Parathyroid adenoma (tissue), 2 donors: ENCODE measurements at regions not wholly inside any gene's neighbourhood (a gene's known extent, or its start where the extent isn't known, plus 50 kb on each side); places are given as distances from the start of the nearest gene placed in this dataset.
"Not testable (repeated sequence)": the region's sequence is repeated elsewhere in the genome, so short reads cannot be mapped to it uniquely, and the experiment has no call there.

Experiments used
- H2AFZ ChIP-seq: fragments of 300-600 bp; sonication (generic); one replicate; pipeline ENCODE4 v1.7.0; 2017; ENCODE audit warnings: antibody characterized with exemption, mild to moderate bottlenecking
- H3K27ac ChIP-seq: fragments of 300-600 bp; sonication (generic); one replicate; pipeline ENCODE4 v1.7.0; 2017
- H3K27me3 ChIP-seq: fragments of 300-600 bp; sonication (generic); one replicate; pipeline ENCODE4 v1.7.0; 2017; ENCODE audit warnings: low read length; ENCODE audit not compliant: control insufficient read depth, insufficient read depth
- H3K36me3 ChIP-seq: fragments of 300-600 bp; sonication (generic); one replicate; pipeline ENCODE4 v1.7.0; 2017; ENCODE audit warnings: low read length; ENCODE audit not compliant: control insufficient read depth, insufficient read depth
- H3K4me1 ChIP-seq: fragments of 300-600 bp; sonication (generic); one replicate; pipeline ENCODE4 v1.7.0; 2017; ENCODE audit warnings: control low read depth
- H3K4me2 ChIP-seq: fragments of 300-600 bp; sonication (generic); one replicate; pipeline ENCODE4 v1.7.0; 2017; ENCODE audit warnings: low read length
- H3K4me3 ChIP-seq: fragments of 300-600 bp; sonication (generic); one replicate; pipeline ENCODE4 v1.7.0; 2017; ENCODE audit warnings: low read depth, low read length
- H3K79me2 ChIP-seq: fragments of 300-600 bp; sonication (generic); one replicate; pipeline ENCODE4 v1.7.0; 2017; ENCODE audit warnings: control low read depth
- H3K9ac ChIP-seq: fragments of 300-600 bp; sonication (generic); one replicate; pipeline ENCODE4 v1.7.0; 2017; ENCODE audit warnings: mild to moderate bottlenecking
- H3K9me3 ChIP-seq: fragments of 300-600 bp; sonication (generic); one replicate; pipeline ENCODE4 v1.7.0; 2017; ENCODE audit warnings: low read length; ENCODE audit not compliant: control insufficient read depth
- CTCF ChIP-seq: fragments of 300-600 bp; sonication (generic); IDR thresholded peaks from one replicate; pipeline ENCODE4 v1.7.0; 2017; ENCODE audit warnings: antibody characterized with exemption, mild to moderate bottlenecking
- donor health status: primary hyperparathyroidism.

- Histone ChIP-seq H3K9ac (no peak overlapping the region), H3K4me2 (no peak overlapping the region), H3K9me3 (no peaks in the 10 kb centered on the region), H3K27me3 (no peaks in the 10 kb centered on the region), H2AFZ (no peak overlapping the region), H3K4me1 (no peaks in the 10 kb centered on the region), H3K4me3 (no peak overlapping the region), H3K36me3 (no peaks in the 10 kb centered on the region), H3K27ac (no peak overlapping the region), H3K79me2 (no peaks in the 10 kb centered on the region)
- no peak for TF ChIP-seq CTCF
Observed at GRCh38 chr17:71580220-71580619, 540.6 kb upstream of the SOX9 start.

DNA sequence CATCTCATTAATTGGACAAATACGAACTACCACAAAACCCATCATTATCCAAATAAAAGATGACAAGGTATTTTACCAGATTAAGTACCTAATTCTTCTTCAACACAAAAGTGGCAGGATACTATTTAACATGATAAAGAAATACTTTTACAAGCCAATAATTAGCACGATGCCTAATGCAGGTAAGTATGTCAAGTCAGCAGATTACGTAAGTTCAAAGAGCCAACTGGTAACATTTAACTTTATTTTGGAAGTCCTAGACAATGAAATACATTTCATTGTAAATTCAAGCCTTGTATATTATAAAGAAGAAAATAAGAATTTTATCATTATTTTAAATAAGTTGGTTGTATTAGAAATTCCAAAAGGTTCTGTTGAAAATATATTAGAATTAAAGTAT is 535.3 kb upstream of the SOX9 start:
- H3K9ac ChIP-seq, result no peak overlapping the region
- H3K4me1 ChIP-seq, result no peaks in the 10 kb centered on the region
- no peaks in the 10 kb centered on the region for H3K79me2 ChIP-seq
- H3K27me3 ChIP-seq, result no peaks in the 10 kb centered on the region
- H3K4me2 ChIP-seq, result no peak overlapping the region
- H3K4me3 ChIP-seq, result no peak overlapping the region
- no peaks in the 10 kb centered on the region for H3K9me3 ChIP-seq
- no peaks in the 10 kb centered on the region for H3K36me3 ChIP-seq
- H3K27ac ChIP-seq, result no peak overlapping the region
- no peak for TF ChIP-seq CTCF
- no peak overlapping the region for H2AFZ ChIP-seq

DNA sequence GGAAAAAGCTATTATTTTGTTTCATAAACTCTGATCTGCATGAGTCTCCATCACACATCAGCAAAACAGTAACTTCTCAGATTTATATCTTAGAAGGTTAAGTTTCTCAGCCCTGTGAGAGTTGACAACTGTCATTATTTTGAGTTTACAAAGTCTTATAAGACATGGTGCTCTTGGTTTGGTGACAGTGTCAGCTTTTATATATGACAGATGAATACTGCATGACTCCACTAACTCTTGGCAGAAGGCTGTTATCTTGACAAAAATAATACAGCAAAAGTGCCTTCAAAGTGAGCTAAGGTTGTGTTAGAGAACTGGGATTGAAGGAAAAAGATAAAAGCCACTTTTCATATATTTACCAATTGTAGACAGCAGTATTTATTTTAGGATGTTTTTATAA is 528.4 kb upstream of the SOX9 start:
- H3K4me1 ChIP-seq, result no peaks in the 10 kb centered on the region
- no peak overlapping the region for H2AFZ ChIP-seq
- no peak overlapping the region for H3K27ac ChIP-seq
- H3K4me3 ChIP-seq, result no peak overlapping the region
- H3K27me3 ChIP-seq, result no peaks in the 10 kb centered on the region
- no peaks in the 10 kb centered on the region for H3K9me3 ChIP-seq
- no peak overlapping the region for H3K9ac ChIP-seq
- no peak overlapping the region for H3K4me2 ChIP-seq
- no peak for TF ChIP-seq CTCF
- no peaks in the 10 kb centered on the region for H3K79me2 ChIP-seq
- H3K36me3 ChIP-seq, result no peaks in the 10 kb centered on the region

DNA sequence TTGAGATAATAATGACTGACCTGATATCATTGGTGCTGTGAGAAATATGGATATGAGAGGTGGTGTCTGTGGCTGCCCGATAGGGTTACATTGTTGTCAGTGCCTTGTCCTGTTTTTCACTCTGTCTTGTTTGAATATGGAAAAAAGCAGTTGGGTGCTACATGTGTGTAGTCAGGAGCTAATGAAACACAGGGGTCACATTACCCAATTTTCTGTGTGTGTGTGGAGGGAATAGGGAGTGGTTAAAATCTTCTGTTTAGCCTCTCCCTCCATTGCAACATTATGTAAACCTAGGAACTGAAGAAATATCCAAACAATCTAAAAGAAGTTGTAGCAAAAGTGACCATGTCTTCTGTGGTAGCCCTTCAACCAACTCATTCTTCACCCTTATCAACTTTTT is 527.7 kb upstream of the SOX9 start:
- no peak overlapping the region for H2AFZ ChIP-seq
- H3K27me3 ChIP-seq, result no peaks in the 10 kb centered on the region
- H3K79me2 ChIP-seq, result no peaks in the 10 kb centered on the region
- H3K36me3 ChIP-seq, result no peaks in the 10 kb centered on the region
- H3K27ac ChIP-seq, result no peak overlapping the region
- no peak for TF ChIP-seq CTCF
- H3K4me2 ChIP-seq, result no peak overlapping the region
- H3K9me3 ChIP-seq, result no peaks in the 10 kb centered on the region
- H3K4me3 ChIP-seq, result no peak overlapping the region
- no peaks in the 10 kb centered on the region for H3K4me1 ChIP-seq
- no peak overlapping the region for H3K9ac ChIP-seq

DNA sequence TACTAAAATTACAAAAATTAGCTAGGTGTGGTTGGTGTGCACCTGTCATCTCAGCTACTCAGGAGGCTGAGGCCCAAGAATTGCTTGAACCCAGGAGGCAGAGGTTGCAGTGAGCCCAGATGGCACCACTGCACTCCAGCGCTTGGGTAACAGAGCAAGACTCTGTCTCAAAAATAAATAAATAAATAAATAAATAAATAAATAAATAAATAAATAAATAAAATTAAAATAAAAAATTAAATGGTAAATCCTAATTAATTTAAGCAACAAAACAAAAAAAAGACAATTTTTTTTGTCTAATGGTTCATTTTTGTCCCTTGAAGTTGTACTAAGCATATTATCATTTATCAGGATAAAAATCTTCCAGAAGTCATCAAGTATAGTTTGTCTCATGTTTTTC is 521.2 kb upstream of the SOX9 start:
- H3K9ac ChIP-seq, H3K4me1 ChIP-seq, H3K79me2 ChIP-seq, H3K27ac ChIP-seq, H3K27me3 ChIP-seq, H3K9me3 ChIP-seq, H3K4me3 ChIP-seq, H2AFZ ChIP-seq, H3K36me3 ChIP-seq, H3K4me2 ChIP-seq: not testable (repeated sequence)
